ENCODE measurements at regions not wholly inside any gene's neighbourhood (a gene's known extent, or its start where the extent isn't known, plus 50 kb on each side); places are given as distances from the start of the nearest gene placed in this dataset.

DNA sequence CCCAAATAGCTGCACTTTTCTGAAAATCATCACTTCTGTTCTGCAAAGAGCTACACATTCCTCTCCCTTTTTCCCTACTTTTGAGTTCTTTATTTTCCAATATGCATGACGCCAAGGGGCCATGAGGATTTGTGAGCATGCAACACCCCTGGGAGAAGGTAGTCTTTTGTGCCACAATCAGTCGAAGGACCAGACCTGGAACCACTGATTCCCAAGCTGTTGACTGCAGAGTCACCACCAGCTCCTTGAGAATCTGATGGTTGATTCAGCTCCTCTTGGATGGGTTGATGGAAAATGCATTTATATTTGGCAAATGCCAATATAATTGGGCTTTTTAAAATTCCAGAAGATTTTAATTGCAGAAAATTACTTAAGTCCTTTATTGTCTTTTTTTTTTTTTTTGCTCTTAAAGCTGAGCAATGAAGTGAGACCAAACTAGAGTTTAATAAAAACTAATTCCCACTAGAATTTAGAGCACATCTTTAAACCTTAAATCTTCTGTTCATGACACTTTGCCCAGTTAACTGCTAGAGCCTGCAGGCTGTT, 554.1 kb downstream of the TNS3 start:
- no peak overlapping the region for H2BK20ac ChIP-seq (ENCODE audit: low read length)
- H2AFZ ChIP-seq (ENCODE audit: low read length), result no peak overlapping the region
- no peak overlapping the region for H2AK5ac ChIP-seq (ENCODE audit: low read depth, low read length)
- 89% methylated on average over 2 of the region's 2 CpGs; no CpG with 5 or more reads in 1 of the 2 experiments for WGBS, 2 experiments (ENCODE audit: extremely low coverage in 1 of 2, insufficient coverage in 1 of 2, insufficient read length in 1 of 2, insufficient replicate concordance in 2 of 2, low coverage in 1 of 2, low lambda C conversion rate in 2 of 2, missing lambda C conversion rate in 1 of 2)
- H2BK12ac ChIP-seq (ENCODE audit: low read depth, low read length), result no peak overlapping the region
- H3K27ac ChIP-seq (ENCODE audit: low read depth, low read length), result no peak overlapping the region
- ChIA-PET CTCF (ENCODE audit: partially characterized antibody) (interaction anchor here (0.8 to 1.4 kb wide), 2 partner anchors 9 to 241 kb away, joined by 3 to 6 read pairs; no protein-coding TSS in a partner anchor), POLR2A (ENCODE audit: partially characterized antibody) (no interaction called here)
- H3K27me3 ChIP-seq (replicated peaks in 1 of 4; ENCODE audit: control insufficient read depth in 3 of 4, extremely low read depth in 1 of 4, insufficient read depth in 3 of 4, low read length in 3 of 4), result no peaks in the 10 kb centered on the region
- H3K23ac ChIP-seq (ENCODE audit: insufficient read length), result no peak overlapping the region
- H3K4me1 ChIP-seq (replicated peaks in 1 of 4; ENCODE audit: control insufficient read depth in 3 of 4, insufficient read depth in 4 of 4, low read length in 3 of 4), result no peaks in the 10 kb centered on the region
- no peak overlapping the region for H2BK5ac ChIP-seq (ENCODE audit: low read depth, low read length)
- FAIRE-seq (no peak), DNase-seq (ENCODE audit: low read depth in 1 of 2, low spot score in 2 of 2) (no peak)
- no peak overlapping the region for H2BK120ac ChIP-seq (replicated peaks; ENCODE audit: low read depth, low read length)
- H3K14ac ChIP-seq (ENCODE audit: insufficient read length), result no peak overlapping the region
- no peak overlapping the region for H3K18ac ChIP-seq (ENCODE audit: extremely low read depth, low read length)
- H3K36me3 ChIP-seq (ENCODE audit: control insufficient read depth in 2 of 4, insufficient read depth in 4 of 4, low read length in 3 of 4), result no peaks in the 10 kb centered on the region
- H3K56ac ChIP-seq (replicated peaks; ENCODE audit: insufficient read length, low read depth, low read length), result no peak overlapping the region
- no peaks in the 10 kb centered on the region for H3K9me3 ChIP-seq (ENCODE audit: insufficient read depth in 2 of 2, low read depth in 1 of 2, low read length in 1 of 2)
- H3K4me2 ChIP-seq (ENCODE audit: insufficient read depth in 1 of 2, low read depth in 2 of 2, low read length in 2 of 2), result no peak overlapping the region
- H4K20me1 ChIP-seq (replicated peaks in 1 of 2; ENCODE audit: control insufficient read depth in 1 of 2, insufficient read depth in 2 of 2, low read length in 2 of 2), result no peaks in the 10 kb centered on the region
- no peak overlapping the region for H4K91ac ChIP-seq (replicated peaks; ENCODE audit: insufficient read length, low read length)
- H4K8ac ChIP-seq (ENCODE audit: extremely low read depth, insufficient read depth, low read length), result no peak overlapping the region; the same call in 1 of the 2 replicates
- H2BK15ac ChIP-seq (ENCODE audit: low read length), result no peak overlapping the region
- TF ChIP-seq, protein P1, sequence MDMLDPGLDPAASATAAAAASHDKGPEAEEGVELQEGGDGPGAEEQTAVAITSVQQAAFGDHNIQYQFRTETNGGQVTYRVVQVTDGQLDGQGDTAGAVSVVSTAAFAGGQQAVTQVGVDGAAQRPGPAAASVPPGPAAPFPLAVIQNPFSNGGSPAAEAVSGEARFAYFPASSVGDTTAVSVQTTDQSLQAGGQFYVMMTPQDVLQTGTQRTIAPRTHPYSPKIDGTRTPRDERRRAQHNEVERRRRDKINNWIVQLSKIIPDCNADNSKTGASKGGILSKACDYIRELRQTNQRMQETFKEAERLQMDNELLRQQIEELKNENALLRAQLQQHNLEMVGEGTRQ (IDR thresholded peaks at IDR 0.05; ENCODE audit: low read length), result no peak
- TF ChIP-seq POU5F1 (IDR thresholded peaks at IDR 0.05; ENCODE audit: low read depth, low read length) (no peak), SP4 (IDR thresholded peaks at IDR 0.05; ENCODE audit: low read length) (no peak), ATF3 (IDR thresholded peaks at IDR 0.05; ENCODE audit: insufficient read depth, low read depth, low read length) (no peak), KDM1A (IDR thresholded peaks at IDR 0.05; ENCODE audit: borderline replicate concordance, low read length) (no peak), SIN3A (conservative IDR thresholded peaks at IDR 0.05 in 1 of 2, IDR thresholded peaks at IDR 0.05 in 1 of 2; ENCODE audit: low read depth in 1 of 2, low read length in 2 of 2) (no peak), EP300 (IDR thresholded peaks at IDR 0.05; ENCODE audit: borderline replicate concordance in 1 of 2, low read depth in 2 of 2, low read length in 2 of 2) (no peak), HDAC2 (IDR thresholded peaks at IDR 0.05; ENCODE audit: borderline replicate concordance in 1 of 2, low read depth in 2 of 2, low read length in 2 of 2) (no peak)
- TF ChIP-seq, protein P2, sequence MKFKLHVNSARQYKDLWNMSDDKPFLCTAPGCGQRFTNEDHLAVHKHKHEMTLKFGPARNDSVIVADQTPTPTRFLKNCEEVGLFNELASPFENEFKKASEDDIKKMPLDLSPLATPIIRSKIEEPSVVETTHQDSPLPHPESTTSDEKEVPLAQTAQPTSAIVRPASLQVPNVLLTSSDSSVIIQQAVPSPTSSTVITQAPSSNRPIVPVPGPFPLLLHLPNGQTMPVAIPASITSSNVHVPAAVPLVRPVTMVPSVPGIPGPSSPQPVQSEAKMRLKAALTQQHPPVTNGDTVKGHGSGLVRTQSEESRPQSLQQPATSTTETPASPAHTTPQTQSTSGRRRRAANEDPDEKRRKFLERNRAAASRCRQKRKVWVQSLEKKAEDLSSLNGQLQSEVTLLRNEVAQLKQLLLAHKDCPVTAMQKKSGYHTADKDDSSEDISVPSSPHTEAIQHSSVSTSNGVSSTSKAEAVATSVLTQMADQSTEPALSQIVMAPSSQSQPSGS (IDR thresholded peaks at IDR 0.05; ENCODE audit: low read length), result no peak
- no peak overlapping the region for H4K5ac ChIP-seq (ENCODE audit: insufficient read length, low read depth, low read length)
- no peaks in the 10 kb centered on the region for H3K79me2 ChIP-seq (ENCODE audit: control insufficient read depth in 1 of 2, insufficient read depth in 2 of 2, low read length in 2 of 2)
- H3K79me1 ChIP-seq (ENCODE audit: low read depth, low read length), result no peaks in the 10 kb centered on the region
- H3K23me2 ChIP-seq (ENCODE audit: low read depth, low read length), result no peaks in the 10 kb centered on the region
- no peak overlapping the region for H3K9ac ChIP-seq (replicated peaks in 1 of 4; ENCODE audit: extremely low read depth in 1 of 4, low read depth in 3 of 4, low read length in 3 of 4)
- H3K4ac ChIP-seq (replicated peaks; ENCODE audit: insufficient read length, low read depth, low read length), result no peak overlapping the region
- H3K4me3 ChIP-seq (ENCODE audit: extremely low read depth in 1 of 4, insufficient read depth in 2 of 4, low read depth in 3 of 4, low read length in 4 of 4), result no peak overlapping the region

Data from H1 (cell line).